Vagina (tissue), 2 donors: ENCODE measurements at regions not wholly inside any gene's neighbourhood (a gene's known extent, or its start where the extent isn't known, plus 50 kb on each side); places are given as distances from the start of the nearest gene placed in this dataset.
A peak's percentile ranks its signal among the peaks of the same experiment; 100 is the strongest.

Experiments
- DNase-seq, 2 donors: peaks; one replicate each; pipeline ENCODE4 v3.0.0-alpha.2; 2017; ENCODE audit errors: extremely low spot score in 2 of 2
- H3K27ac ChIP-seq: fragments of 200-600 bp; sonication (generic); one replicate; pipeline ENCODE4 v1.5.1; 2019
- H3K27me3 ChIP-seq: fragments of 200-600 bp; sonication (generic); one replicate; pipeline ENCODE4 v1.5.1; 2019
- H3K36me3 ChIP-seq, 2 donors: fragments of 200-600 bp; sonication (generic); one replicate each; pipeline ENCODE4 v1.5.1; 2017 to 2019
- H3K4me1 ChIP-seq: fragments of 200-600 bp; sonication (generic); one replicate; pipeline ENCODE4 v1.5.1; 2019
- H3K4me3 ChIP-seq, 2 donors: fragments of 200-600 bp; sonication (generic); 1 replicate in 1 of 2; 2 replicates in 1 of 2; pipeline ENCODE4 v1.5.1; 2016 to 2019
- H3K9me3 ChIP-seq: fragments of 200-600 bp; sonication (generic); one replicate; pipeline ENCODE4 v1.5.1; 2019
- POLR2A ChIP-seq, 2 donors: fragments of 450-650 bp; IDR thresholded peaks; one replicate each; pipeline ENCODE4 v1.6.1; 2017; ENCODE audit warnings: antibody characterized with exemption in 2 of 2, mild to moderate bottlenecking in 2 of 2, moderate library complexity in 2 of 2
- POLR2AphosphoS5 ChIP-seq, 2 donors: sonication (generic); formaldehyde crosslinking; IDR thresholded peaks; one replicate each; pipeline ENCODE4 v1.9.0; 2017; ENCODE audit warnings: antibody characterized with exemption in 2 of 2, mild to moderate bottlenecking in 2 of 2, low read depth in 1 of 2; ENCODE audit not compliant: insufficient read depth in 1 of 2
- intact Hi-C: fragments of 100-400 bp; cut with DNase I; formaldehyde crosslinking; loops from one replicate; pipeline ENCODE4 v1.15.1; 2023
- TF ChIP-seq, protein P1 (sequence below), 3 experiments: fragments of 450-650 bp in 2 of 3; fragments of 200-600 bp in 1 of 3; sonication (generic) in 1 of 3; IDR thresholded peaks; one replicate each; pipeline ENCODE4 v1.5.1; 2017 to 2019; ENCODE audit warnings: antibody characterized with exemption in 3 of 3, mild to moderate bottlenecking in 2 of 3, moderate library complexity in 2 of 3

DNA sequence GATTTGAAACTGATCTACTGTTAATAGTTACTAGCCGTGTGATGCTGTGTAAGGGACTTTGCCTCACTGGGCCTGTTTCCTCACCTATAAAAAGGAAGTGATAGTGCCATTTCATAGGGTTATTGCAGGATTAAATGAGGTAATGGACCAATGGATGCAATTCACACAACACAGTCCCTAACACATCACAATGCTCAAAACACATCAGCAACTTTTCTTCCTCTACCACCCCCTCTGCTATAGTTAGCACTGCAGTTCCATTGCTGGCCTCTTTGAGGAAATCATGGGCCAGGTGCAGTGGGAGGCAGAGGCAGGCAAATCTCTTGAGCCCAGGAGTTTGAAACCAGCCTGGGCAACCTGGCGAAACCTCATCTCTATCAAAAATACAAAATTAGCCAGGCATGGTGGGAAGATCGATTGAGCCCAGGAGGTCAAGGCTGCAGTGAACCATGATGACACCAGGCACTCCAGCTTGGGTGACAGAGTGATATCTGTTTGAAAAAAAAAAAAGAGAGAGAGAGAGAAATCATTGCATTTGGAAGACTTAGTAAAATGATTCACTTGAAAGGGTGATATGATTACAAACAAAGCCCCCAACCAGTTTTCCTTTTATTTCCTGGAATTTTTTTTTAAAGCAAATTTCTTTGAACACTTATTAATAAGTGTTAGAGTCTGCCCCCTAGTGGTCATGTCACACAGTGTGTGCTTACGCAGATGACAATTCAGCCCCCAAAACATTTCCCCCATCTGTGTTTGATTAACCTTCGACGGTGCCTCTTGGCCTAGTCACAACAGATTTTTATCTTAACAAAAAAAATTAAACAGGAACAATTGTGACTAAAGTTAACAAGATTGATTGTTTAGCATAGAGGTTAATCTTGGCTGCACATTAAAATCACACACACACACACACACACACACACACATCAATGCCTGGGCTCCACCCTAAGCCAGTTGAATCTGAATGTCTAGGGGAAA lies 88.6 kb upstream of the BCL11A start:
- intact Hi-C loops = no loop called here
- no peaks in the 10 kb centered on the region for H3K4me1 ChIP-seq
- H3K36me3 ChIP-seq = no peaks in the 10 kb centered on the region
- H3K9me3 ChIP-seq = no peaks in the 10 kb centered on the region
- no peak for DNase-seq
- TF ChIP-seq POLR2AphosphoS5 (IDR thresholded peaks at IDR 0.05; ENCODE audit: insufficient read depth in 1 of 2, low read depth in 1 of 2) = no peak
- TF ChIP-seq POLR2A (IDR thresholded peaks at IDR 0.05) = no peak
- TF ChIP-seq, protein P1, sequence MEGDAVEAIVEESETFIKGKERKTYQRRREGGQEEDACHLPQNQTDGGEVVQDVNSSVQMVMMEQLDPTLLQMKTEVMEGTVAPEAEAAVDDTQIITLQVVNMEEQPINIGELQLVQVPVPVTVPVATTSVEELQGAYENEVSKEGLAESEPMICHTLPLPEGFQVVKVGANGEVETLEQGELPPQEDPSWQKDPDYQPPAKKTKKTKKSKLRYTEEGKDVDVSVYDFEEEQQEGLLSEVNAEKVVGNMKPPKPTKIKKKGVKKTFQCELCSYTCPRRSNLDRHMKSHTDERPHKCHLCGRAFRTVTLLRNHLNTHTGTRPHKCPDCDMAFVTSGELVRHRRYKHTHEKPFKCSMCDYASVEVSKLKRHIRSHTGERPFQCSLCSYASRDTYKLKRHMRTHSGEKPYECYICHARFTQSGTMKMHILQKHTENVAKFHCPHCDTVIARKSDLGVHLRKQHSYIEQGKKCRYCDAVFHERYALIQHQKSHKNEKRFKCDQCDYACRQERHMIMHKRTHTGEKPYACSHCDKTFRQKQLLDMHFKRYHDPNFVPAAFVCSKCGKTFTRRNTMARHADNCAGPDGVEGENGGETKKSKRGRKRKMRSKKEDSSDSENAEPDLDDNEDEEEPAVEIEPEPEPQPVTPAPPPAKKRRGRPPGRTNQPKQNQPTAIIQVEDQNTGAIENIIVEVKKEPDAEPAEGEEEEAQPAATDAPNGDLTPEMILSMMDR (IDR thresholded peaks at IDR 0.05) = peak in 2 of 3 experiments; percentile 36 to 52
- H3K27ac ChIP-seq = no peak overlapping the region
- H3K4me3 ChIP-seq = no peak overlapping the region
- H3K27me3 ChIP-seq = no peaks in the 10 kb centered on the region

DNA sequence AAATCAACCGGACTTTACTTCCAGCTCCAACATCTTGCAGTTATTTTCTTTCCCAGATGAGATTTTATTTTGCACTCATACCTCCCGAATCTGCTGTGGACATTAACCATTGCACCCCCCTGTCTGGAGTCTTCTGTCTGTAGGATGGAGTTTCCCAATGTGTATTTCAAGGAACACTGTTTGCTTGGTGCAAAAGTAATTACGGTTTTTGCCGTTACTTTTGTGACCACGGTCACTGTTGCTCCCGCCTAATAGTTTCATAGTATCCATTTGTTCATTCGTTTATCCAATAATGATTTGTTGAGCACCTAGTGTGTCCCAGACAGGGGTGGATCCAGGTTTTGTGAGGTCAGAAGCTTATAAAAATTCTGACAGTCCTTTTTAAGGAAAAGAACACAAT lies 90.3 kb upstream of the BCL11A start:
- Histone ChIP-seq H3K9me3 (no peaks in the 10 kb centered on the region), H3K4me1 (no peaks in the 10 kb centered on the region), H3K27me3 (no peaks in the 10 kb centered on the region), H3K4me3 (no peak overlapping the region), H3K27ac (no peak overlapping the region), H3K36me3 (no peaks in the 10 kb centered on the region)
- intact Hi-C loops = no loop called here
- no peak for DNase-seq
- TF ChIP-seq POLR2AphosphoS5 (IDR thresholded peaks at IDR 0.05; ENCODE audit: insufficient read depth in 1 of 2, low read depth in 1 of 2) (no peak), POLR2A (IDR thresholded peaks at IDR 0.05) (no peak)
- TF ChIP-seq, protein P1 (IDR thresholded peaks at IDR 0.05) = no peak

DNA sequence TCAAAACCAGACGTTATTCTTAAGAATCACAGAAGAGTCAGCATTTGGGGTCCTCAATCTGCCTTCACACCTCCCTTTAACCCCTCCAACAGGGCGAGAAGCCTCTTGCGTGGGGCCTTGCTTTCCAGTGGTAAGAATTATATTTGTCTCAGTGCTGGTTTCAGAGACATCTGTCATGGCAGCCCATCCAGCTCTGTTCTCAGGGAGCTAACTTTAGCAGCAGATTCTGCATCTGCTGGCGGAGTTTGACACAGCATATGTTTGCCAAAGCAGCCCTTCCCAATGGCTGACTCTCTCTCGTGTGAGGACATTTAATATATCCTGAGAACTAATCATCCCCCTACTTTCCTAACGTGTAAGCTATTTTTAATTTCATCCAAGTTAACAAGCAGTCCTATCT lies 91.5 kb upstream of the BCL11A start:
- H3K27me3 ChIP-seq = no peaks in the 10 kb centered on the region
- TF ChIP-seq POLR2AphosphoS5 (IDR thresholded peaks at IDR 0.05; ENCODE audit: insufficient read depth in 1 of 2, low read depth in 1 of 2) (no peak), POLR2A (IDR thresholded peaks at IDR 0.05) (no peak)
- TF ChIP-seq, protein P1 (IDR thresholded peaks at IDR 0.05) = no peak
- H3K27ac ChIP-seq = no peak overlapping the region
- no peaks in the 10 kb centered on the region for H3K36me3 ChIP-seq
- no peaks in the 10 kb centered on the region for H3K4me1 ChIP-seq
- no peak overlapping the region for H3K4me3 ChIP-seq
- no peaks in the 10 kb centered on the region for H3K9me3 ChIP-seq
- DNase-seq = no peak
- intact Hi-C loops = no loop called here

DNA sequence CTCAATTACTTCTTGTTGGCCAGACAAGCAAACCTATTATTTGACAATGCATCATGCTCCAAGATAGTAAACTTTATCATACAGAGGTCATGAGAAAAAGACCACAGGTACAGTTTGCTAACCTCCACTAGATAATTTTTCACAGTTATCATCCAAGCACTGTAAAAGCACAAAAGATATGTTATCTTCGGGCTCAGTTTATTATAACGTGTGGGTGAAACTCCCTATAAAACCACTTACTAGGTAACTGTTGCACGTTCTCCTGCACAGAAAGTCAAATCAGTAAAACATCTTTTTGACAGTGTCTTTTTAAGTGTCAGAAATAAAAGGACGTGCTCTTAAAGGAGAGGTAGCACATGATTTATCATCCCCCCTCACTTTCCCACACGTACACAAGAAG lies 94.7 kb upstream of the BCL11A start:
- no peak overlapping the region for H3K4me3 ChIP-seq
- no peaks in the 10 kb centered on the region for H3K4me1 ChIP-seq
- intact Hi-C loops = no loop called here
- H3K27ac ChIP-seq = no peak overlapping the region
- no peaks in the 10 kb centered on the region for H3K9me3 ChIP-seq
- TF ChIP-seq POLR2AphosphoS5 (IDR thresholded peaks at IDR 0.05; ENCODE audit: insufficient read depth in 1 of 2, low read depth in 1 of 2) (no peak), POLR2A (IDR thresholded peaks at IDR 0.05) (no peak)
- TF ChIP-seq, protein P1 (IDR thresholded peaks at IDR 0.05) = no peak
- no peaks in the 10 kb centered on the region for H3K36me3 ChIP-seq
- no peaks in the 10 kb centered on the region for H3K27me3 ChIP-seq
- DNase-seq = no peak

DNA sequence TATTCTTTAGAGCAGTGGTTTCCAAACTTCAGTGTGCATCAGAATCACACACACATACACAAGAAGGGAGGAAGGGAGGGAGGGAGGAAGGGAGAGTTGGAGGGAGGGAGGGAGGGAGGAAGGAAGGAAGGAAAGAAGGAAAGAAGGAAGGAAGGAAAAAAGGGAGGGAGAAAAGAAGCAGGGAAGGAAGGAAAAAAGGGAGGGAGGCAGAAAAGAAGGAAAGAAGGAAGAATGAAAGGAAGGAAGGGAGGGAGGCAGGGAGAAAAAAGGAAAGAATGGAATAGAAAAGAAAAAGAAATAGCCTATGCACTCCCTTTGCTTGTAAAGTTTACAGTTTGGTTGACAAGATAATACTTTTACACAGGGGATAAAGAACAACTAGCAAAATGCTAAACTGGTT lies 96.3 kb upstream of the BCL11A start:
- H3K27me3 ChIP-seq = no peaks in the 10 kb centered on the region
- no peak overlapping the region for H3K4me3 ChIP-seq
- TF ChIP-seq POLR2AphosphoS5 (IDR thresholded peaks at IDR 0.05; ENCODE audit: insufficient read depth in 1 of 2, low read depth in 1 of 2) (no peak), POLR2A (IDR thresholded peaks at IDR 0.05) (no peak)
- TF ChIP-seq, protein P1 (IDR thresholded peaks at IDR 0.05) = no peak
- H3K36me3 ChIP-seq = no peaks in the 10 kb centered on the region
- no peaks in the 10 kb centered on the region for H3K4me1 ChIP-seq
- H3K9me3 ChIP-seq = no peaks in the 10 kb centered on the region
- no peak overlapping the region for H3K27ac ChIP-seq
- DNase-seq = no peak
- intact Hi-C loops = no loop called here
